NB4 (cell line): ENCODE measurements at regions not wholly inside any gene's neighbourhood (a gene's known extent, or its start where the extent isn't known, plus 50 kb on each side); places are given as distances from the start of the nearest gene placed in this dataset.
"Not testable (repeated sequence)": the region's sequence is repeated elsewhere in the genome, so short reads cannot be mapped to it uniquely, and the experiment has no call there.

ENCODE experiments used
- MYC ChIP-seq: IDR thresholded peaks from 2 replicates; pipeline ENCODE4 v1.6.1; 2011; ENCODE audit warnings: low read depth, low read length
- TF ChIP-seq, protein P1 (sequence below): IDR thresholded peaks from one replicate; pipeline ENCODE4 v1.5.1; 2012; ENCODE audit warnings: low read depth, low read length

GRCh38 chr5:7268722-7269121, 127.2 kb upstream of the ADCY2 start:
- TF ChIP-seq, protein P1, sequence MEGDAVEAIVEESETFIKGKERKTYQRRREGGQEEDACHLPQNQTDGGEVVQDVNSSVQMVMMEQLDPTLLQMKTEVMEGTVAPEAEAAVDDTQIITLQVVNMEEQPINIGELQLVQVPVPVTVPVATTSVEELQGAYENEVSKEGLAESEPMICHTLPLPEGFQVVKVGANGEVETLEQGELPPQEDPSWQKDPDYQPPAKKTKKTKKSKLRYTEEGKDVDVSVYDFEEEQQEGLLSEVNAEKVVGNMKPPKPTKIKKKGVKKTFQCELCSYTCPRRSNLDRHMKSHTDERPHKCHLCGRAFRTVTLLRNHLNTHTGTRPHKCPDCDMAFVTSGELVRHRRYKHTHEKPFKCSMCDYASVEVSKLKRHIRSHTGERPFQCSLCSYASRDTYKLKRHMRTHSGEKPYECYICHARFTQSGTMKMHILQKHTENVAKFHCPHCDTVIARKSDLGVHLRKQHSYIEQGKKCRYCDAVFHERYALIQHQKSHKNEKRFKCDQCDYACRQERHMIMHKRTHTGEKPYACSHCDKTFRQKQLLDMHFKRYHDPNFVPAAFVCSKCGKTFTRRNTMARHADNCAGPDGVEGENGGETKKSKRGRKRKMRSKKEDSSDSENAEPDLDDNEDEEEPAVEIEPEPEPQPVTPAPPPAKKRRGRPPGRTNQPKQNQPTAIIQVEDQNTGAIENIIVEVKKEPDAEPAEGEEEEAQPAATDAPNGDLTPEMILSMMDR: not testable (repeated sequence)
- not testable (repeated sequence) for TF ChIP-seq MYC
